CD14-positive monocyte (primary cell): ENCODE measurements at regions not wholly inside any gene's neighbourhood (a gene's known extent, or its start where the extent isn't known, plus 50 kb on each side); places are given as distances from the start of the nearest gene placed in this dataset.

Experiments used
- DNase-seq, 3 donors: peaks; one replicate each; pipeline ENCODE4 v3.0.0-alpha.2; 2011 to 2022
- H2AFZ ChIP-seq: 2 replicates; pipeline ENCODE4 v1.6.0; 2012; ENCODE audit warnings: mild to moderate bottlenecking, low read depth, low read length, inconsistent platforms; ENCODE audit not compliant: insufficient read depth, poor library complexity, severe bottlenecking
- H3K27ac ChIP-seq, 2 donors: 1 replicate in 1 of 2; 2 replicates in 1 of 2; pipeline ENCODE4 v1.5.1; 2012 to 2013; ENCODE audit warnings: low read length in 2 of 2, control low read depth in 1 of 2, inconsistent platforms in 1 of 2, low read depth in 1 of 2, mild to moderate bottlenecking in 1 of 2
- H3K27me3 ChIP-seq, 2 donors: one replicate each; pipeline versions ENCODE4 v1.6.0 to v1.6.1; 2011 to 2013; ENCODE audit warnings: low read length in 2 of 2; ENCODE audit not compliant: control insufficient read depth in 2 of 2, insufficient read depth in 2 of 2
- H3K36me3 ChIP-seq, 2 donors: replicated peaks in 1 of 2; 1 replicate in 1 of 2; 2 replicates in 1 of 2; pipeline versions ENCODE4 v1.5.1 to v1.6.1; 2012 to 2013; ENCODE audit warnings: low read length in 2 of 2, control low read depth in 1 of 2, inconsistent platforms in 1 of 2, mild to moderate bottlenecking in 1 of 2; ENCODE audit not compliant: insufficient read depth in 2 of 2, control insufficient read depth in 1 of 2
- H3K4me1 ChIP-seq, 2 donors: 1 replicate in 1 of 2; 2 replicates in 1 of 2; pipeline versions ENCODE4 v1.5.1 to v1.6.1; 2012 to 2013; ENCODE audit warnings: low read length in 2 of 2, control low read depth in 1 of 2, inconsistent platforms in 1 of 2, mild to moderate bottlenecking in 1 of 2, moderate library complexity in 1 of 2; ENCODE audit not compliant: insufficient read depth in 2 of 2, control insufficient read depth in 1 of 2
- H3K4me2 ChIP-seq: replicated peaks from 2 replicates; pipeline ENCODE3; 2012; ENCODE audit warnings: low read length, moderate library complexity, mild to moderate bottlenecking; ENCODE audit not compliant: poor library complexity, severe bottlenecking; ENCODE audit errors: extremely low read depth
- H3K4me3 ChIP-seq, 3 experiments: fragments of 200-600 bp in 1 of 3; sonication (generic) in 1 of 3; replicated peaks in 1 of 3; 1 replicate in 2 of 3; 2 replicates in 1 of 3; pipeline ENCODE4 v1.5.1; 2011 to 2013; ENCODE audit warnings: low read length in 3 of 3, mild to moderate bottlenecking in 3 of 3, control low read depth in 2 of 3, low read depth in 2 of 3, inconsistent platforms in 1 of 3, moderate library complexity in 1 of 3
- H3K79me2 ChIP-seq: 2 replicates; pipeline ENCODE4 v1.6.0; 2012; ENCODE audit warnings: mild to moderate bottlenecking, control low read depth, inconsistent platforms, low read length, moderate library complexity; ENCODE audit not compliant: insufficient read depth
- H3K9ac ChIP-seq: 2 replicates; pipeline ENCODE4 v1.6.0; 2017; ENCODE audit warnings: low read length, mild to moderate bottlenecking; ENCODE audit not compliant: insufficient read depth, poor library complexity, severe bottlenecking
- H3K9me3 ChIP-seq, 2 donors: replicated peaks in 1 of 2; 1 replicate in 1 of 2; 2 replicates in 1 of 2; pipeline versions ENCODE4 v1.5.1 to v1.6.1; 2012 to 2013; ENCODE audit warnings: low read length in 2 of 2, control low read depth in 1 of 2; ENCODE audit not compliant: control insufficient read depth in 1 of 2, insufficient read depth in 1 of 2
- H4K20me1 ChIP-seq: 2 replicates; pipeline ENCODE4 v1.6.0; 2012; ENCODE audit warnings: mild to moderate bottlenecking, low read length, control low read depth, moderate library complexity; ENCODE audit not compliant: insufficient read depth
- H3K27ac Mint-ChIP-seq, 7 donors: one replicate each; pipeline ENCODE4 v1.8.0; 2020; ENCODE audit warnings: mild to moderate bottlenecking in 7 of 7, mixed read lengths in 7 of 7, moderate library complexity in 6 of 7, inconsistent platforms in 2 of 7
- H3K27me3 Mint-ChIP-seq, 3 donors: one replicate each; pipeline ENCODE4 v1.8.0; 2021 to 2022; ENCODE audit warnings: low read depth in 3 of 3, mild to moderate bottlenecking in 3 of 3, mixed read lengths in 3 of 3, moderate library complexity in 3 of 3, inconsistent platforms in 1 of 3
- H3K36me3 Mint-ChIP-seq, 2 donors: one replicate each; pipeline ENCODE4 v1.8.0; 2020; ENCODE audit warnings: mixed read lengths in 2 of 2, inconsistent platforms in 1 of 2, mild to moderate bottlenecking in 1 of 2
- H3K4me1 Mint-ChIP-seq: one replicate; pipeline ENCODE4 v1.8.0; 2020; ENCODE audit warnings: mild to moderate bottlenecking, mixed read lengths
- H3K4me3 Mint-ChIP-seq, 2 donors: one replicate each; pipeline ENCODE4 v1.8.0; 2020; ENCODE audit warnings: mild to moderate bottlenecking in 2 of 2, mixed read lengths in 2 of 2, moderate library complexity in 1 of 2
- H3K9me3 Mint-ChIP-seq, 7 donors: one replicate each; pipeline ENCODE4 v1.8.0; 2020 to 2022; ENCODE audit warnings: mixed read lengths in 7 of 7, mild to moderate bottlenecking in 6 of 7, moderate library complexity in 6 of 7, inconsistent platforms in 2 of 7
- CTCF ChIP-seq: fragments of 200-600 bp; IDR thresholded peaks from one replicate; pipeline ENCODE4 v1.8.0; 2022; ENCODE audit warnings: antibody characterized with exemption, mild to moderate bottlenecking
- WGBS: methylation state at CpG from one replicate; pipeline ENCODE4 v1.1.5; 2013; ENCODE audit warnings: missing lambda C conversion rate; ENCODE audit not compliant: insufficient coverage; 5-methylcytosine and 5-hydroxymethylcytosine counted together
- intact Hi-C, 2 donors: fragments of 100-400 bp; cut with micrococcal nuclease; formaldehyde crosslinking; loops; one replicate each; pipeline versions ENCODE4 v1.15.0 to v1.15.1; 2023

GRCh38 chr4:156495836-156496235, 475.8 kb downstream of the PDGFC start:
- Histone ChIP-seq H2AFZ (no peak overlapping the region), H3K9ac (no peak overlapping the region), H3K36me3 (no peaks in the 10 kb centered on the region), H3K4me2 (no peak overlapping the region), H3K9me3 (no peaks in the 10 kb centered on the region), H3K79me2 (no peaks in the 10 kb centered on the region), H3K27ac (no peak overlapping the region), H3K27me3 (no peaks in the 10 kb centered on the region), H3K4me1 (no peaks in the 10 kb centered on the region), H3K4me3 (no peak overlapping the region), H4K20me1 (no peaks in the 10 kb centered on the region)
- no CpG with 5 or more reads among the region's 1 CpG for WGBS
- H3K27ac Mint-ChIP-seq, result no peak overlapping the region
- peaks cover 0 to 2% (median 0%) of the 10 kb centered on the region in 7 donors for H3K9me3 Mint-ChIP-seq
- H3K36me3 Mint-ChIP-seq, result no peaks in the 10 kb centered on the region
- TF ChIP-seq CTCF, result no peak
- no peak for DNase-seq
- H3K4me1 Mint-ChIP-seq, result no peaks in the 10 kb centered on the region
- H3K27me3 Mint-ChIP-seq, result peaks cover 0 to 2% (median 2%) of the 10 kb centered on the region in 3 donors
- intact Hi-C loops, result no loop called here
- no peak overlapping the region for H3K4me3 Mint-ChIP-seq

- no peak for DNase-seq
- Mint-ChIP-seq H3K36me3 (no peaks in the 10 kb centered on the region), H3K4me1 (no peaks in the 10 kb centered on the region), H3K9me3 (peaks cover 0 to 2% (median 0%) of the 10 kb centered on the region in 7 donors), H3K27ac (no peak overlapping the region), H3K27me3 (peaks cover 0 to 2% (median 2%) of the 10 kb centered on the region in 3 donors), H3K4me3 (no peak overlapping the region)
- TF ChIP-seq CTCF, result no peak
- H3K9me3 ChIP-seq, result no peaks in the 10 kb centered on the region
- no peaks in the 10 kb centered on the region for H3K79me2 ChIP-seq
- no peaks in the 10 kb centered on the region for H3K4me1 ChIP-seq
- no peak overlapping the region for H3K4me3 ChIP-seq
- no peak overlapping the region for H2AFZ ChIP-seq
- no peaks in the 10 kb centered on the region for H4K20me1 ChIP-seq
- no peaks in the 10 kb centered on the region for H3K27me3 ChIP-seq
- H3K9ac ChIP-seq, result no peak overlapping the region
- intact Hi-C loops, result no loop called here
- no peaks in the 10 kb centered on the region for H3K36me3 ChIP-seq
- H3K4me2 ChIP-seq, result no peak overlapping the region
- no peak overlapping the region for H3K27ac ChIP-seq
Measured at GRCh38 chr4:156495091-156495490, 476.5 kb downstream of the PDGFC start.
